PC-9 (cell line): ENCODE measurements at regions not wholly inside any gene's neighbourhood (a gene's known extent, or its start where the extent isn't known, plus 50 kb on each side); places are given as distances from the start of the nearest gene placed in this dataset.

Experiments used
- BruUV-seq: library from RNA; stranded (reverse); fragments of 400-500 nt; replicated peaks from 2 replicates; lab custom pipeline; 2021; lab: Mats Ljungman, UMichigan
- CTCF ChIA-PET: fragments of 300-600 bp; sonication (Branson Sonifier 250); formaldehyde crosslinking; loops from one replicate; lab custom pipeline; 2022; ENCODE audit warnings: antibody characterized with exemption; lab: Charles Lee
- POLR2A ChIA-PET: fragments of 300-600 bp; sonication (Branson Sonifier 250); formaldehyde crosslinking; loops from one replicate; lab custom pipeline; 2022; ENCODE audit warnings: antibody characterized with exemption; ENCODE audit not compliant: unreplicated experiment; lab: Charles Lee
- DNase-seq, 2 experiments: peaks; one replicate each; pipeline versions ENCODE4 v3.0.0 to v3.0.0-alpha.2; 2015 to 2022; ENCODE audit warnings: mixed read lengths in 1 of 2
- H2AFZ ChIP-seq: fragments of 200-600 bp; sonication (generic); 2 replicates; pipeline ENCODE4 v1.8.1; 2017; ENCODE audit warnings: antibody characterized with exemption
- H3F3A ChIP-seq: fragments of 200-600 bp; sonication (generic); 2 replicates; pipeline ENCODE4 v1.8.1; 2017; ENCODE audit warnings: antibody characterized with exemption, mild to moderate bottlenecking, low read depth; ENCODE audit not compliant: insufficient read depth
- H3K27ac ChIP-seq: fragments of 200-600 bp; sonication (generic); 2 replicates; pipeline ENCODE4 v1.6.1; 2016; ENCODE audit warnings: mixed run types
- H3K27me3 ChIP-seq: fragments of 200-600 bp; sonication (generic); 2 replicates; pipeline ENCODE4 v1.6.1; 2016; ENCODE audit warnings: low read depth, mixed run types; ENCODE audit not compliant: insufficient read depth
- H3K36me3 ChIP-seq: fragments of 200-600 bp; sonication (generic); 2 replicates; pipeline ENCODE4 v1.6.1; 2016; ENCODE audit warnings: low read depth, mixed run types
- H3K4me1 ChIP-seq: fragments of 200-600 bp; sonication (generic); replicated peaks from 2 replicates; pipeline ENCODE4 v1.6.1; 2016; ENCODE audit warnings: mixed run types; ENCODE audit not compliant: insufficient read depth
- H3K4me2 ChIP-seq: fragments of 200-600 bp; sonication (generic); 2 replicates; pipeline ENCODE4 v1.6.1; 2017; ENCODE audit warnings: mixed run types
- H3K4me3 ChIP-seq: fragments of 200-600 bp; sonication (generic); 2 replicates; pipeline ENCODE4 v1.6.1; 2016; ENCODE audit warnings: mixed run types
- H3K79me2 ChIP-seq: fragments of 200-600 bp; sonication (generic); 2 replicates; pipeline ENCODE4 v1.6.1; 2017; ENCODE audit warnings: low read depth, mixed run types
- H3K9me2 ChIP-seq: fragments of 200-600 bp; sonication (generic); 2 replicates; pipeline ENCODE4 v1.8.1; 2017; ENCODE audit warnings: mild to moderate bottlenecking; ENCODE audit not compliant: insufficient read depth
- H3K9me3 ChIP-seq: fragments of 200-600 bp; sonication (generic); 2 replicates; pipeline ENCODE4 v1.8.1; 2016; ENCODE audit warnings: low read depth; ENCODE audit not compliant: insufficient read depth
- H4K20me1 ChIP-seq: fragments of 200-600 bp; sonication (generic); 2 replicates; pipeline ENCODE4 v1.8.1; 2017; ENCODE audit not compliant: insufficient read depth
- EZH2 ChIP-seq: fragments of 200-600 bp; sonication (generic); IDR thresholded peaks from 2 replicates; pipeline ENCODE4 v1.8.0; 2017; ENCODE audit warnings: antibody characterized with exemption, low read depth
- intact Hi-C: fragments of 100-400 bp; cut with micrococcal nuclease; formaldehyde crosslinking; loops from one replicate; pipeline ENCODE4 v1.10.0; 2022; ENCODE audit not compliant: unreplicated experiment
- TF ChIP-seq, protein P1 (sequence below): fragments of 200-600 bp; sonication (generic); conservative IDR thresholded peaks from 2 replicates; pipeline ENCODE4 v1.6.1; 2017; ENCODE audit warnings: mixed run types, antibody characterized with exemption, mild to moderate bottlenecking, moderate library complexity

DNA sequence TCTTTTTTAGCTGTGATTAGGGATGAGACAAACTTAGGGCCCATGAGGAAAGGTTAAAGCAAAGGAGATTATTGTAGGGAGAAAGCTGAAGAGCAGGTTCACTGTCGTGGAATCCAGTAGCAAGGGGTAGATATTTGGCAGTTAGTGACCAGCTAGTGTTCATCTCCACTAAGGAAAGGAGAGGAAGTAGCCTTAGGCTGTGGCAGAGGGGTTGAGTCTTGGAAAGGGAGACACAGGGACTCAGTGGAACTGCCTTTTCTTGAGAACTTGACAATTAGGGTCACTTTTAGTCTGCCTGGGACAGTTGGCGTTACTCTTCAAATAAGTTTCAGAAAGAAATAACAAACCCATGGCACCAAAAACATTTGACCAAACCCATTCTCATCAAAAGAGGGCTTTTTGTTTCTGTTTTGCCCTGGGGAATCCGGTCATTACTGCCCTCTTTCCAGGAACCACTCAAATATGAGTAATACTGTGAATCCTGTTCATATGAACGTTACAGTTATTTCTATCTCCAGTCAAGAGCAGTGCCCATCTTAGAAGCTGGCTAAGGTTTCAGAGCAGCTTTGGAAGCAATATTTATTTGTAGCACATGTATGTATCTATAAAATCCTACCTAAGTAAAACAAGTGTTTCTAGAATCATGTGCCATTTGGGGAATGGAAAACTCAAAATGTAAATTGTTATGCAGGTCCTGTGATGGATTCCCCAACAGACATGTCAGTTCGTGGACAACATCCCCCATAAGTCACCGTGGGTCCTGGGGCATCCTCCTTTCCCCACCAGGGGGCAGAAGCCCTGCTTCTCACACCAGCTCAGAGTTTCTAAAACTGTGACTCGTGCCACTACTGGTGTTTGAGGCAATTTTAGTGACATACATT lies 77.3 kb upstream of the PHLPP1 start:
- POLR2A ChIA-PET, result no interaction called here
- intact Hi-C loops, result no loop called here

DNA sequence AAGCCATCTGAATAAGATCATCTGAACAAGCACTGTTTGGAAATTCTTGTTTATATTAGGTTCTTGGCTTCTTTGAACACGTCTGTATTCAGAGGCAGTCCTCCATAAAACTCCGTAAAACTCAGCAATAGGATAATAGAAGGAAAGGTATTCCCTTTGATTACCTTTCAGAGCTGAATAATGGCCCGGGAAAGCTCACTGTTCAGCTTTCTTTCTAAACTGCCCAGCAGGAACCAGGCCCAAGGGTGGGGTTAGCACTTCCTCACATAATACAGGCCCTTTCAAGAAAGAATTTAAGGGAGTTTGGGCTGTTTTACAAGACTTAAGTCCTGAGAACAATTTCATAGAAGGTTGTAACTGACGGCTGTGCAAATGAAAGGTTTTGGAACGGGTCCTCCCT lies 72.2 kb upstream of the PHLPP1 start:
- intact Hi-C loops, result no loop called here
- H2AFZ ChIP-seq, result no peak overlapping the region; the same call in 1 of the 2 replicates
- no peaks in the 10 kb centered on the region for H3F3A ChIP-seq
- TF ChIP-seq EZH2, result no peak
- TF ChIP-seq, protein P1, sequence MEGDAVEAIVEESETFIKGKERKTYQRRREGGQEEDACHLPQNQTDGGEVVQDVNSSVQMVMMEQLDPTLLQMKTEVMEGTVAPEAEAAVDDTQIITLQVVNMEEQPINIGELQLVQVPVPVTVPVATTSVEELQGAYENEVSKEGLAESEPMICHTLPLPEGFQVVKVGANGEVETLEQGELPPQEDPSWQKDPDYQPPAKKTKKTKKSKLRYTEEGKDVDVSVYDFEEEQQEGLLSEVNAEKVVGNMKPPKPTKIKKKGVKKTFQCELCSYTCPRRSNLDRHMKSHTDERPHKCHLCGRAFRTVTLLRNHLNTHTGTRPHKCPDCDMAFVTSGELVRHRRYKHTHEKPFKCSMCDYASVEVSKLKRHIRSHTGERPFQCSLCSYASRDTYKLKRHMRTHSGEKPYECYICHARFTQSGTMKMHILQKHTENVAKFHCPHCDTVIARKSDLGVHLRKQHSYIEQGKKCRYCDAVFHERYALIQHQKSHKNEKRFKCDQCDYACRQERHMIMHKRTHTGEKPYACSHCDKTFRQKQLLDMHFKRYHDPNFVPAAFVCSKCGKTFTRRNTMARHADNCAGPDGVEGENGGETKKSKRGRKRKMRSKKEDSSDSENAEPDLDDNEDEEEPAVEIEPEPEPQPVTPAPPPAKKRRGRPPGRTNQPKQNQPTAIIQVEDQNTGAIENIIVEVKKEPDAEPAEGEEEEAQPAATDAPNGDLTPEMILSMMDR, result no peak
- H3K9me2 ChIP-seq, result no peaks in the 10 kb centered on the region
- H3K79me2 ChIP-seq, result no peaks in the 10 kb centered on the region
- ChIA-PET CTCF (no interaction called here), POLR2A (no interaction called here)
- no peaks in the 10 kb centered on the region for H3K36me3 ChIP-seq
- no peak for DNase-seq
- no peak overlapping the region for H3K27ac ChIP-seq
- no peaks in the 10 kb centered on the region for H3K9me3 ChIP-seq
- no peak overlapping the region for H3K4me2 ChIP-seq
- no peak overlapping the region for H3K4me3 ChIP-seq
- H3K4me1 ChIP-seq, result no peaks in the 10 kb centered on the region
- no peaks in the 10 kb centered on the region for H3K27me3 ChIP-seq
- H4K20me1 ChIP-seq, result no peaks in the 10 kb centered on the region
- no TSS peak for BruUV-seq

More for the DNA sequence above, 77.3 kb upstream of the PHLPP1 start:
- Histone ChIP-seq H3K4me1 (peaks cover 17% of the 10 kb centered on the region), H3K9me2 (no peaks in the 10 kb centered on the region), H3K9me3 (no peaks in the 10 kb centered on the region), H3F3A (peaks cover 16% of the 10 kb centered on the region; the same call in 1 of the 2 replicates), H3K36me3 (no peaks in the 10 kb centered on the region), H3K27ac (no peak overlapping the region), H3K4me3 (no peak overlapping the region), H3K79me2 (no peaks in the 10 kb centered on the region), H3K27me3 (no peaks in the 10 kb centered on the region), H3K4me2 (no peak overlapping the region), H4K20me1 (no peaks in the 10 kb centered on the region), H2AFZ (no peak overlapping the region)
- BruUV-seq, result no TSS peak
- TF ChIP-seq, protein P1, result peak; percentile 64
- TF ChIP-seq EZH2, result no peak
- CTCF ChIA-PET, result interaction anchor here (0.6 kb wide), 1 partner anchor 9 kb away, joined by 3 read pairs; no protein-coding TSS in a partner anchor
- peak in 1 of 2 experiments; percentile 2 for DNase-seq

DNA sequence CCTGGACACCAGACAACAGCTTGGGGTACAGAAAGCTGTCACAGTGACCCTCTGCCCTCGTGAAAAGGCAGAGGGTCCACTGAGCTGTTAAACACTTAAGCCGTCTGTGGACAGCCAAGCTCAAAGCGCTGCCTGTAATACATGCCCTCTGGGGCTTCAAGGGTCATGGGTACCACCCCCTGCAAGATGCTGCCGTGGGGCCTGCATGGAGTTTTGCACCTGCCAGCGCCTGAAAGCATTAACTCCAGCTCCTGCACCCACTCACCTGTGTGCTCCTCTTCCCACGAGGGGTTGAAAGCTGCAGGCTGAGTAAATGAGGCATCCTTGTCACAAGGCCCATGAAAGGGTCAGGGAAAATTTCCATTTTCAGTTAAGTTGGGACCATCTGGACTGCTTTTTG lies 70.6 kb upstream of the PHLPP1 start:
- H3K4me3 ChIP-seq, result no peak overlapping the region
- no peaks in the 10 kb centered on the region for H3K9me2 ChIP-seq
- POLR2A ChIA-PET, result no interaction called here
- H3K36me3 ChIP-seq, result no peaks in the 10 kb centered on the region
- intact Hi-C loops, result no loop called here
- TF ChIP-seq, protein P1, result no peak
- no peak for TF ChIP-seq EZH2
- H3K4me1 ChIP-seq, result no peaks in the 10 kb centered on the region
- no peak for DNase-seq
- H3K27me3 ChIP-seq, result no peaks in the 10 kb centered on the region
- H3K4me2 ChIP-seq, result no peak overlapping the region
- BruUV-seq, result no TSS peak
- H3K27ac ChIP-seq, result no peak overlapping the region
- no peaks in the 10 kb centered on the region for H3K79me2 ChIP-seq
- no peaks in the 10 kb centered on the region for H4K20me1 ChIP-seq
- CTCF ChIA-PET, result no interaction called here
- H2AFZ ChIP-seq, result no peak overlapping the region
- no peaks in the 10 kb centered on the region for H3K9me3 ChIP-seq
- H3F3A ChIP-seq, result no peaks in the 10 kb centered on the region
